ENCODE measurements at regions not wholly inside any gene's neighbourhood (a gene's known extent, or its start where the extent isn't known, plus 50 kb on each side); places are given as distances from the start of the nearest gene placed in this dataset.

DNA sequence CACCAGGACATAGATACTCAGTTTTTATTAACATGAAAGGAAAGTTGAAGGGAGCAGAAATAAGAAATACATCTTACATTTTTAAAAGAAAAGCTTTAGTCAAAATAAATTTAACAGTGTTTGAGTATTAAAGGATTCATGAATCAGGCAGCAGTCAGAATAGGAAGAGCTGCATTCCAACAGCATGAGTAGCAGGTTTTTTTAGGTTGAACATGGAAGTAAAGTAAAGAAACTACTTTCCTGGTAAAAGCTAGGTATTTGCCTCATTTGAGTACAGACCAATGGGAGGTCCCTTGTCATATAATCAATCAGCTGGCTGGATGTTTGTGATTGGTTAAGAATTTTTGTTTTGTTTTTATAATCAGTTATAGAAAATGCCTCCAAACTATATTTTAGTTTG lies 645.9 kb upstream of the INTU start:
- no peak for DNase-seq
- Histone ChIP-seq H3K4me1 (ENCODE audit: low read length) (no peaks in the 10 kb centered on the region), H4K20me1 (ENCODE audit: insufficient read depth, low read length) (no peaks in the 10 kb centered on the region), H3K9me3 (replicated peaks; ENCODE audit: insufficient read depth, low read length) (no peaks in the 10 kb centered on the region), H3K4me3 (ENCODE audit: low read length) (no peak overlapping the region), H2AFZ (ENCODE audit: low read length) (no peak overlapping the region), H3K27ac (ENCODE audit: low read length) (no peak overlapping the region), H3K36me3 (replicated peaks; ENCODE audit: insufficient read depth, low read length) (no peaks in the 10 kb centered on the region), H3K9me2 (replicated peaks; ENCODE audit: insufficient read depth, low read length) (no peaks in the 10 kb centered on the region), H3K27me3 (replicated peaks; ENCODE audit: insufficient read depth, low read length) (no peaks in the 10 kb centered on the region), H3K79me2 (ENCODE audit: low read length) (no peaks in the 10 kb centered on the region), H3K9ac (ENCODE audit: low read length) (no peak overlapping the region), H3F3A (ENCODE audit: insufficient read depth, low read length) (no peaks in the 10 kb centered on the region), H3K4me2 (ENCODE audit: low read depth, low read length) (no peak overlapping the region)
- TF ChIP-seq EZH2phosphoT487 (IDR thresholded peaks at IDR 0.05; ENCODE audit: low read length) (no peak), EZH2 (optimal IDR thresholded peaks at IDR 0.05; ENCODE audit: low read depth, low read length) (no peak)
- TF ChIP-seq, protein P1, sequence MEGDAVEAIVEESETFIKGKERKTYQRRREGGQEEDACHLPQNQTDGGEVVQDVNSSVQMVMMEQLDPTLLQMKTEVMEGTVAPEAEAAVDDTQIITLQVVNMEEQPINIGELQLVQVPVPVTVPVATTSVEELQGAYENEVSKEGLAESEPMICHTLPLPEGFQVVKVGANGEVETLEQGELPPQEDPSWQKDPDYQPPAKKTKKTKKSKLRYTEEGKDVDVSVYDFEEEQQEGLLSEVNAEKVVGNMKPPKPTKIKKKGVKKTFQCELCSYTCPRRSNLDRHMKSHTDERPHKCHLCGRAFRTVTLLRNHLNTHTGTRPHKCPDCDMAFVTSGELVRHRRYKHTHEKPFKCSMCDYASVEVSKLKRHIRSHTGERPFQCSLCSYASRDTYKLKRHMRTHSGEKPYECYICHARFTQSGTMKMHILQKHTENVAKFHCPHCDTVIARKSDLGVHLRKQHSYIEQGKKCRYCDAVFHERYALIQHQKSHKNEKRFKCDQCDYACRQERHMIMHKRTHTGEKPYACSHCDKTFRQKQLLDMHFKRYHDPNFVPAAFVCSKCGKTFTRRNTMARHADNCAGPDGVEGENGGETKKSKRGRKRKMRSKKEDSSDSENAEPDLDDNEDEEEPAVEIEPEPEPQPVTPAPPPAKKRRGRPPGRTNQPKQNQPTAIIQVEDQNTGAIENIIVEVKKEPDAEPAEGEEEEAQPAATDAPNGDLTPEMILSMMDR (IDR thresholded peaks at IDR 0.05; ENCODE audit: low read length), result no peak

DNA sequence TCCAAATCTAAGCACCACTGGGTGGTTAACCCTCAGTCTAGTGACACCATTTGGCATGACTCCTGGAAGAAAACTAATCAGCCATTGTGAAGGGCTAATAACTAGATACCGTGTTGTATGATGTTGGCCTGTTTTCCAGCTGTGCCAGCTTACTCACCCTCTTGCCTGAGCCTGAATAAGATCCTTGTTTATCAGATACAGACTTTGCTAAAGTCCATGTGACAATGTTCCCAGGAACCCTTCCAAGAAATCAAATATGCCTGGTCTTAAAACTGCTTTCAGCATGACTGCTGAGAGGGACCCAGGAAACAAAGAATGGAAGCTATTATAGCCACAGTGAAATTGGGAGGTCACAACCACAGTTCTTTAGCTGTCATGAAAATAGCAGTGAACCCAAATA lies 640.8 kb upstream of the INTU start:
- Histone ChIP-seq H3K36me3 (replicated peaks; ENCODE audit: insufficient read depth, low read length) (no peaks in the 10 kb centered on the region), H3F3A (ENCODE audit: insufficient read depth, low read length) (no peaks in the 10 kb centered on the region), H3K4me3 (ENCODE audit: low read length) (no peak overlapping the region), H4K20me1 (ENCODE audit: insufficient read depth, low read length) (no peaks in the 10 kb centered on the region), H3K4me1 (ENCODE audit: low read length) (no peaks in the 10 kb centered on the region), H3K9me2 (replicated peaks; ENCODE audit: insufficient read depth, low read length) (no peaks in the 10 kb centered on the region), H3K27ac (ENCODE audit: low read length) (no peak overlapping the region), H3K79me2 (ENCODE audit: low read length) (no peaks in the 10 kb centered on the region), H3K9ac (ENCODE audit: low read length) (no peak overlapping the region), H3K9me3 (replicated peaks; ENCODE audit: insufficient read depth, low read length) (no peaks in the 10 kb centered on the region), H2AFZ (ENCODE audit: low read length) (no peak overlapping the region), H3K4me2 (ENCODE audit: low read depth, low read length) (no peak overlapping the region), H3K27me3 (replicated peaks; ENCODE audit: insufficient read depth, low read length) (no peaks in the 10 kb centered on the region)
- no peak for DNase-seq
- no peak for TF ChIP-seq EZH2phosphoT487 (IDR thresholded peaks at IDR 0.05; ENCODE audit: low read length)
- TF ChIP-seq EZH2 (optimal IDR thresholded peaks at IDR 0.05; ENCODE audit: low read depth, low read length), result no peak
- TF ChIP-seq, protein P1 (IDR thresholded peaks at IDR 0.05; ENCODE audit: low read length), result no peak

DNA sequence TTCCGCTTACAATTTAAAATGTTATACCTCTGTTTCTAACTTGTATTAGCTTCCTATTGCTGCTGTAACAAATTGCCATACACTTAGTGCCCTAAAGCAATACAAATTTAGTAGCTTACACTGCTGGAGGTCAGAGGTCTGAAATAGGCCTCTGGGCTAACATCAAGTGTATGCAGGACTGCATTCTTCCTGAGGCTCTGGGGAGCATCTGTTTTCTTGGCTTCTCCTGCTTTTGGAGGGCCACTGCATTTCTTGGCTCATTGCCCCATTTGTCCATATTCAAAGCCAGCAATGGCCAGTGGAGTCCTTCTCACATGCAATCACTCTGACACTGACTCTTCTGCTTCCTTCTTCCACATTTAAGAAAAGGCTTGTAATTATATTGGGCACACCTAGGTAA lies 639.8 kb upstream of the INTU start:
- DNase-seq, result no peak

More for the DNA sequence above, 639.8 kb upstream of the INTU start:
- no peaks in the 10 kb centered on the region for H3K36me3 ChIP-seq (replicated peaks; ENCODE audit: insufficient read depth, low read length)
- H3K27me3 ChIP-seq (replicated peaks; ENCODE audit: insufficient read depth, low read length), result no peaks in the 10 kb centered on the region
- H3K9me3 ChIP-seq (replicated peaks; ENCODE audit: insufficient read depth, low read length), result no peaks in the 10 kb centered on the region
- H4K20me1 ChIP-seq (ENCODE audit: insufficient read depth, low read length), result no peaks in the 10 kb centered on the region
- no peaks in the 10 kb centered on the region for H3K4me1 ChIP-seq (ENCODE audit: low read length)
- H2AFZ ChIP-seq (ENCODE audit: low read length), result no peak overlapping the region
- H3K9me2 ChIP-seq (replicated peaks; ENCODE audit: insufficient read depth, low read length), result no peaks in the 10 kb centered on the region
- H3K4me2 ChIP-seq (ENCODE audit: low read depth, low read length), result no peak overlapping the region
- no peak overlapping the region for H3K9ac ChIP-seq (ENCODE audit: low read length)
- H3K27ac ChIP-seq (ENCODE audit: low read length), result no peak overlapping the region
- H3K79me2 ChIP-seq (ENCODE audit: low read length), result no peaks in the 10 kb centered on the region
- no peaks in the 10 kb centered on the region for H3F3A ChIP-seq (ENCODE audit: insufficient read depth, low read length)
- no peak for TF ChIP-seq EZH2phosphoT487 (IDR thresholded peaks at IDR 0.05; ENCODE audit: low read length)
- TF ChIP-seq EZH2 (optimal IDR thresholded peaks at IDR 0.05; ENCODE audit: low read depth, low read length), result no peak
- TF ChIP-seq, protein P1 (IDR thresholded peaks at IDR 0.05; ENCODE audit: low read length), result no peak
- no peak overlapping the region for H3K4me3 ChIP-seq (ENCODE audit: low read length)
